NT2/D1 (cell line): ENCODE measurements at regions not wholly inside any gene's neighbourhood (a gene's known extent, or its start where the extent isn't known, plus 50 kb on each side); places are given as distances from the start of the nearest gene placed in this dataset.

Experiments
- SUZ12 ChIP-seq: IDR thresholded peaks from 2 replicates; pipeline ENCODE4 v1.6.1; 2011; ENCODE audit not compliant: insufficient read length, insufficient read depth; ENCODE audit errors: extremely low read depth
- YY1 ChIP-seq: IDR thresholded peaks from 2 replicates; pipeline ENCODE4 v1.6.1; 2011; ENCODE audit not compliant: insufficient read length, insufficient read depth

- TF ChIP-seq YY1 (no peak), SUZ12 (no peak)
Observed at GRCh38 chr2:147098940-147099339, 745.9 kb upstream of the ACVR2A start.
